Osteocyte (in vitro differentiated cells): ENCODE measurements at regions not wholly inside any gene's neighbourhood (a gene's known extent, or its start where the extent isn't known, plus 50 kb on each side); places are given as distances from the start of the nearest gene placed in this dataset.

Source experiments
- DNase-seq: peaks from one replicate; pipeline ENCODE4 v3.0.0; 2021; ENCODE audit warnings: mixed read lengths; ENCODE audit not compliant: unreplicated experiment; ENCODE audit errors: extremely low spot score
- H3K27ac Mint-ChIP-seq: one replicate; pipeline ENCODE4 v1.8.0; 2021; ENCODE audit warnings: mild to moderate bottlenecking, mixed read lengths; ENCODE audit not compliant: unreplicated experiment
- H3K27me3 Mint-ChIP-seq: one replicate; pipeline ENCODE4 v1.8.0; 2021; ENCODE audit warnings: mixed read lengths; ENCODE audit not compliant: unreplicated experiment
- H3K36me3 Mint-ChIP-seq: one replicate; pipeline ENCODE4 v1.8.0; 2021; ENCODE audit warnings: mixed read lengths; ENCODE audit not compliant: unreplicated experiment
- H3K4me1 Mint-ChIP-seq: one replicate; pipeline ENCODE4 v1.8.0; 2021; ENCODE audit warnings: mixed read lengths; ENCODE audit not compliant: unreplicated experiment
- H3K4me3 Mint-ChIP-seq: one replicate; pipeline ENCODE4 v1.8.0; 2021; ENCODE audit warnings: mild to moderate bottlenecking, moderate library complexity, mixed read lengths; ENCODE audit not compliant: unreplicated experiment
- H3K9me3 Mint-ChIP-seq: one replicate; pipeline ENCODE4 v1.8.0; 2021; ENCODE audit warnings: mixed read lengths; ENCODE audit not compliant: unreplicated experiment
- CTCF ChIP-seq: fragments of 200-600 bp; sonication (generic); IDR thresholded peaks from 2 replicates; pipeline ENCODE4 v1.5.0; 2021; ENCODE audit warnings: antibody characterized with exemption, mild to moderate bottlenecking, moderate library complexity

GRCh38 chr13:87444135-87444534, 227.0 kb upstream of the SLITRK5 start:
- no peak overlapping the region for H3K4me3 Mint-ChIP-seq
- H3K36me3 Mint-ChIP-seq = no peaks in the 10 kb centered on the region
- TF ChIP-seq CTCF = no peak
- no peak overlapping the region for H3K27ac Mint-ChIP-seq
- H3K9me3 Mint-ChIP-seq = no peaks in the 10 kb centered on the region
- H3K27me3 Mint-ChIP-seq = no peaks in the 10 kb centered on the region
- H3K4me1 Mint-ChIP-seq = no peaks in the 10 kb centered on the region
- DNase-seq = no peak

- TF ChIP-seq CTCF = no peak
- Mint-ChIP-seq H3K4me1 (no peaks in the 10 kb centered on the region), H3K9me3 (no peaks in the 10 kb centered on the region), H3K27ac (no peak overlapping the region), H3K36me3 (no peaks in the 10 kb centered on the region), H3K27me3 (peaks cover 15% of the 10 kb centered on the region), H3K4me3 (no peak overlapping the region)
- DNase-seq = no peak
Measured at GRCh38 chr13:87452281-87452680, 218.9 kb upstream of the SLITRK5 start.

GRCh38 chr13:87453244-87453643, 217.9 kb upstream of the SLITRK5 start:
- Mint-ChIP-seq H3K36me3 (no peaks in the 10 kb centered on the region), H3K9me3 (no peaks in the 10 kb centered on the region), H3K27me3 (peaks cover 15% of the 10 kb centered on the region), H3K4me3 (no peak overlapping the region), H3K4me1 (no peaks in the 10 kb centered on the region), H3K27ac (no peak overlapping the region)
- DNase-seq = no peak
- TF ChIP-seq CTCF = no peak

GRCh38 chr13:87459419-87459818, 211.8 kb upstream of the SLITRK5 start:
- H3K36me3 Mint-ChIP-seq = no peaks in the 10 kb centered on the region
- H3K4me3 Mint-ChIP-seq = no peak overlapping the region
- H3K4me1 Mint-ChIP-seq = peaks cover 9% of the 10 kb centered on the region
- H3K27ac Mint-ChIP-seq = no peak overlapping the region
- DNase-seq = no peak
- no peaks in the 10 kb centered on the region for H3K27me3 Mint-ChIP-seq
- no peak for TF ChIP-seq CTCF
- H3K9me3 Mint-ChIP-seq = no peaks in the 10 kb centered on the region

- no peak for DNase-seq
- Mint-ChIP-seq H3K27me3 (no peaks in the 10 kb centered on the region), H3K9me3 (no peaks in the 10 kb centered on the region), H3K27ac (no peak overlapping the region), H3K4me1 (no peaks in the 10 kb centered on the region), H3K4me3 (no peak overlapping the region), H3K36me3 (no peaks in the 10 kb centered on the region)
- TF ChIP-seq CTCF = no peak
Measured at GRCh38 chr13:87497426-87497825, 173.7 kb upstream of the SLITRK5 start.
